ENCODE measurements at regions not wholly inside any gene's neighbourhood (a gene's known extent, or its start where the extent isn't known, plus 50 kb on each side); places are given as distances from the start of the nearest gene placed in this dataset.
"Not testable (repeated sequence)": the region's sequence is repeated elsewhere in the genome, so short reads cannot be mapped to it uniquely, and the experiment has no call there.

DNA sequence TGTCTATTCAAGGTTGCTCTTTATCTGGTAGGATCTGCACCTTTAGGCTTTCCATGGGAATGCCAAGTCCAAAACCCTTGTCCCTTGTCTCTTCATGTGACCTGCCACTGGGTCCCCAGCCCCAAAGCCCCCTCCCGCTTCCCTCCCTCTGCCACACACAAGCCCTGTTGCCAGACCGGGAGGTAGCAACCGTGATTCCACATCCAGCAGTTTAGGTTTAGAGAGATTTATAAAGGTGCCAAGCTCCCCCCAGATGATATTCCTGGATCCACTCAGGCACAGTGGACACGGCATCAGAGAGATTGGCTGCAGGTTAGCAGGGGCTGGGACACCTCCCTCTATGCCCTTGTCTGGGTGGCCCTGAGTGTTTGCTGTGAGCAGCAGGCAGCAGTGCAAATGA is 504.7 kb downstream of the CCDC171 start:
- no peak for DNase-seq

DNA sequence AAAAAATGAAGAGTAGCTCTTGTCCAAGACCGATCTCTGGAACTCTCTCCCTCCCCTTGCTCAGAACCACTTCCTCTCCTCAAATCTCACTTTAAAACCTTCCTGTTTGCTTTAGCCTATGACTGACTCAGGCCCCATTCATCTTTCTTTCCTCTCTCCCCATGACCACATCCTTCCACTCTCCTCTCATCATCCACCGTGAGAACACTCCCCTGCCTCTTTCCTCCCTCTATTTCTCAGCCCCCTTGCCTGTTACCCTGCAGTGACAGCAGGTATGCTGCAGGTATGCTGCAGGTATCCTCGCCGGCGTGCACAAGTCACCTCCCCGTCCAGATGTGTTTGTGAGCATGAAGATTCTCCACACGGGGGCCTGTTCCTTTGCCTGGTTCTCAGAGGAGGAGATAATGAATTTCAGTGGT is 505.3 kb downstream of the CCDC171 start:
- DNase-seq = peak; percentile 26

DNA sequence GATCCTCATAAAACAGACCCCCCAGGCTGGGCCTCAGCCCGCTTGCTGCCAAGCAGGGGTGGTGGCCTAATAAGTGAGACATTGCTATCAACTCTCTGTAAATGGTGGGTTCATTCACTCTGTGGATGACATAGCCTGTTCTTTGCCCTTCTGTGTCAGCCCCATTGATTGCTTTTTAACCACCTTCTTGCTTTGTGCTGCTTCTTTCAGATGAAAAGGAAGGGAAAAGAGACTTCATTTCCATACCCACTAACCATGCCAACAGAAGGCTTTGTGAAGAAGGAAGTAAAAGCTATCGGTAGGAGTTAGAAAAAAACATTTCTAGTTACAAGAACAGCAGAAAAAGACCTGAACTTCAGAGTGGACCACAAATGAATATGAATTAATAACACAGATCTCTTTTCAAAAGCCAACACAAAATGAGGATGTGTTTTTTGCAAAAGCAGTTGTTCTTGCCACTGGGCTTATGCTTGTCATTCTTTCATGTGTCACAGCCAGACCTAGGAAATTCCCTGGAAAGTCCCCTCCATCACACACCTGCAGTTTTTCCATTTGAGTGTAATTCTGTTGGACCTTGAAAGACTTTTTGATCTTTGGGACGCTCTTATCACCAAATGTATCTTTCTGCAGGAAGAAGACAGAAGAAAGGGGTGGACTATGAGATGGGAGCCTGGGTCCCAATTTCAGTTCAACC is 507.7 kb downstream of the CCDC171 start:
- no peak for DNase-seq

DNA sequence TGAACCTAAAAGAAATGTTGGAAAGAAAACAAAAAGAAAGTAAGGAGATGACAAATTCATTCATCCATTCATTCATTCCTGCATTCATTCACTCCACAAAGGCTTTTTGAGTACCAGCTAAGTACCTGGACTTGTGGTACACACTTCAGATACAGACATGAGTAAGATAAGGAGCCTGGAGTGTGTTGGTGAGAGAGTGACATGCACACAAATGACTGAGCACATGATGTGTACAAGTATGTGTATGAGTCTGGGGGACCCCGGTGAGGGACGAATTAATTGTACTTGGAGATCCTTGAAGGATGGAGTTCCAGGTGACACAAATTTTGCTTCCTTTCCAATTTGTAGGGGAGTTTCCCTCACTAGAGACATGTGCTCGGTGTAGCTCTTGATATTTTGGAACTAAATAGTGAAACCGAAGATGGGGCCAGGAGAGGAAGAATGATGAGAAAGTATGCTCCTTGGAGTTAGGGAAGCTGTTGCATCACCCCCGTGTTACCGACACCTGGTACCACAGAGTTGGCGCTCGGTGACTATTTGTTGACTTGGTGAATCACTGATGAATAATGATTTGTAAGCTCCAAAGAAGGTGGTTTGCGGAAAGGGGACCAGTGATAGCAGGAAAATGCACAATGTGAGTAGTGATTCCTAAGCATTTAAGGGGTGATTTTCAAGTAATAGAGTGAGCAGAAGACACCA is 509.8 kb downstream of the CCDC171 start:
- peak; percentile 35 for DNase-seq

DNA sequence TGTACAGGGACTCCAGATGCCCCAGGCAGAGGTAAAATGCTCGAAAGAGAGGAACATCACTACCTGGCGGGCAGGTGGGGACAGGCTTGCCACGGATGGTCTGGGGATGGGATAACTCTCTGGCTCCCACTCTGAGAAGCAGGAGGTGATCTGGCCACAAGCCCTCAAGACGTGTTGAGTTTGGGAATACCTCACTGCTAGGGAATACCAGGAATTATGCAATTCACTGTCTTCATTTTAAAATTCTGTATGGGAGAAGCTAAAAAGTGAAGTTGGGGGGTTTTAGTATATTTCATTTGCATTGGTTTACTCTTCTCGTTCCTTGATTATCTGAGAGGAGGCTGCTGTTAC is 510.4 kb downstream of the CCDC171 start:
- no peak for DNase-seq

DNA sequence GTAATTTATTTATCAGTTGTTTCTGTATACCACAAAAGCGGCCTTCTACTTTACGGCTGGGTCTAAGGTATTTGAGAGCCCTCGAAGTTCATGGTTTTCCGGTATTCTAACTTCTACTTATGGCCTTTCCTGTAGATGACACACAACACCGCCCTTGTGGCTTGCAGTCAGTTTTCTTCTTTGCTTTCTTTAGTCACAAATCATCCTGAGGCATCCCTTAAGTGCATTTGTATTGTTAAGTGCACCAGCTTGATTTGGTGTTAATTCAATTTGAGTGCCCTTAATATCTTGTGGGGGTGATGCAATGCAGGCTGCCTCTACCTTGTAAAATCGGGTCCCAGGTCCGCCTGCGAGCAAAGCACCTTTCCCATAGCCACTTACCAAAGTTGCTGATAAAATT is 511.9 kb downstream of the CCDC171 start:
- no peak for DNase-seq

DNA sequence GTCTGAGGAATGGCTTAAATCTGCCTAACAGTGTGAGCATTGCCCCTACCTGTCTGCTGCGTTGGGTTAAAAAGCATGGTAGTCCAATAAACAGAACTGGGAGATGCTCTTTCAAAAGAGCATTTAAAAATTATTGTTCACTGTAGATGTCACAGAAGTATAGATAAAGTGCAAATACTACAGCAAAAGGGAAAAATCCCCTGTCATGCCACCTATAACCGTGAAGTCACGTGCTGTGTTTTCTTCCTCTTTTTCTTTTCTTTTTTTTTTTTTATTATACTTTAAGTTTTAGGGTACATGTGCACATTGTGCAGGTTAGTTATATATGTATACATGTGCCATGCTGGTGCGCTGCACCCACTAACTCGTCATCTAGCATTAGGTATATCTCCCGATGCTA is 513.4 kb downstream of the CCDC171 start:
- not testable (repeated sequence) for DNase-seq

DNA sequence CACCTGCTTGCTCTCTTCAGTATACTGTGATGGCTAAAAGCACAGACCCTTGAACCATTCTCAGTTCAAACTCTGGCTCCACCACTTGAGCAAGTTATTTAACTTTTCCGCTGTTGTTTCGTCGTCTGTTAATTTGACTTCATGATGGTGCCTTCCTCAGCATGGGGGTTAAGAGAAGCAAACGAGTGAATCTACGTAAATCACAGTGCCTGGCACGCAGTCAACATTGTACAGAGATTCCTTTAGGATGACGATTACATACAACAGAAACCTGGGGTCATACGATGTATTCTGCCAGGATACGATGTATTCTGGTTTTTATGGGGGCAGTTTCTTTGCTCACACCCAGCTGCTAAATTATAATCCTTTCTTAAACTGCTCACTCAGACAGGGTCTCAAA is 515.6 kb downstream of the CCDC171 start:
- DNase-seq = no peak

DNA sequence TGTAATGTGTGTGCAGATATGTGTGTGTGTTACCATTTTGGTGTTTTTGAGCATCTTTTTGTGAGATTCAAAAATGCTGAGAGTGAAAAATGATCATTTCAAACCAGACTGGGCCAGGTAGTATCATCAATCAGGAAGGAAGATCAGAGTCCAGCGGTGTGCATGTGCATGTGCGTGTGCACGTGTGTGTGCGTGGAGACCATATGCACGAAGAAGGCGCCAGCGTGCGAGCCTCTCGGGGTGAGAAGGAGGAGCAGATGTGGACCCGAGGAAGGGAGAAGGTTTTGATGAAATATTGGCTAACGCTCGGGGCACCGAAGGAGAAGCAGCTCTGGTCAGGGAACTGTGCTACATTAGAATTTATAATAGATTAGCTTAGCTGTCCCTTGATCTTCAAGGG is 516.4 kb downstream of the CCDC171 start:
- DNase-seq = no peak

DNA sequence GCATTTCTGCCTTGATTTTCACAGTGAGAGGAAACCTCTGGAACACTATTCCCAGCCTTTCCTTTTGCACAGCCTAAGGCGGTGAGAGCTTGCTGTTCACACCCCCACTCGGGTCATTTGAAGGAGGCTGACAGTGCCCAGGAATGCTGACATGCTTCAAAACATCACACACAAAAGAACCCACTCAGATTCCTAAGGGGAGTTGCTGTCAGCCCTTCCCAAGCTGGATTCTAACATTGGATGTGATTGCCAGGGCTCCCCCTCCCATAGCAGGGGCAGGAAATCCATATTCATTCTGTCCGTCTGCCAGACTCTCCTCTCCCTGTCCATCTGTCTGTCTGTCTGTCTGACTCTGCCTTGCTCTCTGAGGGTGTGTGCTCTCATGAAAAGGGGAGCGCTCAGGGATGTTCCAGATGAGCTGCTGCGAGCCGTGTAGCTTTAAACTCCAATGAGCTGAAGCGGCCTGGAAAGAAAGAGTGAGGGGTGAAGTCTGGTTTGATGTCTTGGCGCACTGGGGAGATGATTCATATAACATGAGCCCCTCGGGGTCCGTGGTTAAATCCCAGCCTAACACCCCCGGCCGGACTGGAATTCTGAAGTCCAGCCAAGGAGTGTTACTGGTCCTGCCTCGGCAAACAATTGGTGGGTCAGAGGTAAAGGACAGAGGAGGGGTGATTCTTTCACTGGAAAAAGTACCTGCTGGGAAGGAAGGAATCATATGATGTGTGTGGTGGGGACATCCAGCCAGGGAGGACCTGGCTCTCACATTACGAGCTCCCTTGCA is 517.0 kb downstream of the CCDC171 start:
- DNase-seq = no peak

DNA sequence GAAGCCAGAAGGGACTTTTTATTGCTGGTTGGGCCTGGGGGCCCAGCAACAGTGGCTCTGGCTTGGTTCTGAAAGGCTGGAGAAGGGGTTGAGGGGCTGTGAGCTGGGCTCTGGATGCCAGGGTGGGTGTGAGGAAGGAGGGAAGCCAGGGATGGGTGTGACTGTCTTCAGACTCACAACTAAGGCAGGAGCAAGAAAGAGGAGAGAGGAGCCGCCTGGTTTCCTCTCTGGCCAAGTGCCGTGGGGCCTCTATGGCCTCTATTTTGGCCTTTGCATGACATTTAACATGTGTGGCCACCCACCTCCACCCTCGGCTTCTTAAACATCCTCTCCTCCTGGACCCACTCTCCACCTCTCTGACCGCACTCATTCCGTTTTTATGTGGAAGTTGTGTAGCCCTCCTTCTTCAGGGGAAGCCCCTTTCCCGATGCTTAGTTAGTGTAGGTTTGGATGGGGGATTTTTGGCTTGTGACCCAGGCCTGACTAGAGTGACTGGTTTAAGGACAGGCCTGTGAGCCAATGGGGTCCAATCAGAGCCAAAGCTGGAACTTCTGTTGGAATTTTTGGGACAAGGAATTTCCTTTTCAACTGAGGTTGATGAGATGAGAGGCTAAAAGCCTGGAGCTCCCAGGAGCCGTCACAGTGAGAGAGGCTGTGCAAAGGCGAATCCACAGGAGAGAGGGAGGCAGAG is 517.8 kb downstream of the CCDC171 start:
- no peak for DNase-seq

DNA sequence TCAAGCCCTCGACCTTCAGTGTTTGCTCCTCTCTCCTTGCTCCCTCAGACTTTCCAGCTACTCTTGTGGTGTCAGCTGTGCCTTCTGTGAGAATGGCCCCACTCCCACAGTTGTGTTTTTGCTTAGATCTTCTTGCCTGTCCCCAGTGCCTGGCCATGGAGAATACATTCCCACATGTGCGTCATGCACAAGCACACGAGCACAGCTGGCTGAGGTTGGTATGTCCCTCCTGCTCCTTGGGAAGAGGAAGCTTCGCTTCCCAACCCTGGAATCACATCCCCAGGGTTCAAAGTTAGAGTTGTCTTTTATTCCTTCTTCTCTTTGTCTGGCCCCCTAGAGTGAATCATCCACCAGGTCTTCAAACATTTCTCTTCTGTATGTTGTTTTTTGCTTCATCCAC is 518.6 kb downstream of the CCDC171 start:
- DNase-seq = no peak

DNA sequence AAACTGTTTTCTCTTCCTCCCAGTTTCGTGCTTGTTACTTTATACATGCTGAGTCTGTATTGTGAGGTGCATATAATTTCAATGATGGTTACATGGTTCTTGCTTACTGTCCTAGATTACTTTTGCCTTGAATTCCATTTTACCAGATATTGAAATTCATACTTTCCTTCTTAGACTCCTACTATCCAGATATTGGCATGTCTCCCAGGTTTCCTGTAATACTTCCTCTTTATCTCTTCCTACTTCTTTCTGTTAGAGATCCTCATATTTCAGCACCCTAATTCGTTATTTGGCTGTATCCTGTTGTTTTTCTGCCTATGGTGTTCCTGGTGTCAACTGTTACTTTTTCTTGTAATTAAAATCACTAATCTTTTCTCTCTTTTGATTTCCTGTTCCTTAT is 522.1 kb downstream of the CCDC171 start:
- no peak for DNase-seq

DNA sequence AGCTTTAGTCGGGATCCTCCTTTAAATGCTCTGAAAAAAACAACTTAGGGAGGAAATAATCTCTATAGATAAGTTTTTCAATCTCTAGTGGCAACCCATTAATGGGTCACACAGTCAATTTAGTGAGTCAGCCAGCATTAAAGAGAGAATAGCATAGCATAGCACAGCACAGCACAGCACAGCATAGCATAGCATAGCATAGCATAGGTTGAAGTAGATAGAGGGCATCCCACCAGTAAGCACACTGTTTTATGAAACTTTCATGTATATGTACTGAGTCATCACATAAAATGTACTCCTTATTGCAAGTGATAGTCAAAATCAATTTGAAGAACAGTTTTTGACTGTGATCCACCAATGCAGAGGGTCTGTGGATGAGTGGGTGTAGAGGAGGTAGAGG is 522.9 kb downstream of the CCDC171 start:
- no peak for DNase-seq

DNA sequence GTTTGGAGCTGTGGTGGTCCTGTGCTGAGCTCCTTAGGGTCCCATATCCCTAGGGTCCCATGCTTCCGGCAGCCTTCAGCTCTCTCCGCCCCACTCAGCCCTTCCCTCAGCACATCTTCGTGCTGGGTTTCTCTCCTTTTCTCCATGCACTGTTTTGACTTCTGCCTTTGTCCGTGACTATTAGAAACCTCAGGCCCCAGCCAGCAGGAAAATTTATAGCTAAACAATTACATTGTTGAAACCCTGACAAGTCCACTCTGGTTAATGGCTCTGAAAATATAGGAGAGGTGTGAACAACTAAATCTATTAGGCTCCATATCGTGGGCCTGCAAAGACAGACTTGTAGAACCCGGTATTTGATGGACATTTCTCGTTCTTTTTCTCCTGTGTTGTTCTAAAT is 523.7 kb downstream of the CCDC171 start:
- DNase-seq = no peak

DNA sequence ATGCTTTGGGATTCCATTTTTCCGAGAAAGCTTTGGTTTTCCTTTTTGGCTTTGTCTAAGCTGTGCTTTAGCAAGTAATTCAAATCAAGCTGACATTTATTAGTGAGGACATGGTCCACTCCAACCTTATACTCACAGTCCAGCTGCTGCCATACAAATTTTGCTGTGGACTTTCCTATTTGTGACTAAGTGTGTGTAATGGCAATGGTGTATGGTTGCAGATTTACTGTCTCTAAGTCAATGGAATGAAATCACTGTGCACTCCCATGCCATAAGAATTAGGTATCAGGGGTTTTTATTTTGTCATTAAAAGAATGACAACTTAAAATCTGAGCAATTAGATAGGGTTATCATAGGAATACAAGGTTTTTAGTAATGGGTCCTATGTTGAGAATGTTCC is 530.0 kb downstream of the CCDC171 start:
- no peak for DNase-seq

DNA sequence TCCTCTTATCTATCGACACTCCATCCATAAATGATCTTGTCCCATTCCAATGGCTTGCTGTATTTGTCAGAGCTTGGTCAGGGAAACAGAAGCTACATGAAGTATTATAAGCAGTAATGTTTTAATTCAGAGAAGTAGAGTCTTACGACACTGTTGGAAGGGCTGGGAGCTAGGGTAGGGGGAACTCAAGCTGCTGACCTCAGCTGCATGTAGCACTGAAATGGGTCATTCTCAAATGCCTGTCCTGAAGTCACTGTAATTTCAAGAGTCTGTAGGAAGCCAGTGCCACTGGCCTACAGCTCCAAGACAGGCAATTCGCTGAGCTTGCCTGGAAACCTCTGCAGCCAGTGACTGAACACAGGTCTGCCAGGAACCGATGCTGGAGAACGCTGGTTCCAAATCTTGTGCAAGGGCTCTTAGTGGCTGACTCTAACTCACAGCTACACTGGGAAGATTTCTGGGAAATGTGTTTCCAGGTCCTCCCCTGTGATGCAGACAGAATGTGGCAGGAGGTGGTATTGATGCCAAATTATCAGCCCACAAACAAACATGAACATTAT is 532.4 kb downstream of the CCDC171 start:
- DNase-seq = no peak

DNA sequence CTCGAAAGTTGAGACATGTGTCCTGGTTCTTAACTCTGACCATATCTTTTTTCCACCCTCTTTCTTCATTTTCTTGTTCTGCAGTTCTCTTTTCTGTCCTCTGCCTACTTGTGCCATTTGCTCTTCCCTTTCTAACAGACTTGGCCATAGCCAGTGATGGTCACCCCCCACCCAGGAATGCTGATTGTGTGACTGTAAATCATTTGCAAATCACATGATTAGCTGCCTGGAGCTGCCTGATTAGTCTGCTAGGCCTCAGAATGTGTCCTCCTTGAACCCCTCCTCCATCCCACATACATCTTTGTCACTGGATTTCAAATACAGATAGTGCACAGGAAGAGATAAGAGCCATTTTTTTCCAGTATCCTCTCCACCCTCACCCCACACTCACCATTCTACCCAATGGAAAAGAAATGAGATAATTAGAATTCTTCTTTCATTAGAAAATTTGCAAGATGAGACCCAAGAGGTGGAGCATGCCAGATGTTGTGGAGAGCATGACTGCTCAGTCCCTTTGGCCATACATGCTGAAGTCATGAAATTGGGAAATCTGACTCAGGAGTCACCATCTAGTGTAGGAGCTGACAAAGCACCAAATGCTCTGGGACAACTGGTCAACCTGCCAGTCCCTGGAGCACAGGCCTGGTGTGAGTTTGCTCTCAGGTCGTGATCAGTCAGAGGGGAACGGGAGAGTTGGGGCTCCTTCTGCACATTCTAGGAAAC is 538.2 kb downstream of the CCDC171 start:
- no peak for DNase-seq

DNA sequence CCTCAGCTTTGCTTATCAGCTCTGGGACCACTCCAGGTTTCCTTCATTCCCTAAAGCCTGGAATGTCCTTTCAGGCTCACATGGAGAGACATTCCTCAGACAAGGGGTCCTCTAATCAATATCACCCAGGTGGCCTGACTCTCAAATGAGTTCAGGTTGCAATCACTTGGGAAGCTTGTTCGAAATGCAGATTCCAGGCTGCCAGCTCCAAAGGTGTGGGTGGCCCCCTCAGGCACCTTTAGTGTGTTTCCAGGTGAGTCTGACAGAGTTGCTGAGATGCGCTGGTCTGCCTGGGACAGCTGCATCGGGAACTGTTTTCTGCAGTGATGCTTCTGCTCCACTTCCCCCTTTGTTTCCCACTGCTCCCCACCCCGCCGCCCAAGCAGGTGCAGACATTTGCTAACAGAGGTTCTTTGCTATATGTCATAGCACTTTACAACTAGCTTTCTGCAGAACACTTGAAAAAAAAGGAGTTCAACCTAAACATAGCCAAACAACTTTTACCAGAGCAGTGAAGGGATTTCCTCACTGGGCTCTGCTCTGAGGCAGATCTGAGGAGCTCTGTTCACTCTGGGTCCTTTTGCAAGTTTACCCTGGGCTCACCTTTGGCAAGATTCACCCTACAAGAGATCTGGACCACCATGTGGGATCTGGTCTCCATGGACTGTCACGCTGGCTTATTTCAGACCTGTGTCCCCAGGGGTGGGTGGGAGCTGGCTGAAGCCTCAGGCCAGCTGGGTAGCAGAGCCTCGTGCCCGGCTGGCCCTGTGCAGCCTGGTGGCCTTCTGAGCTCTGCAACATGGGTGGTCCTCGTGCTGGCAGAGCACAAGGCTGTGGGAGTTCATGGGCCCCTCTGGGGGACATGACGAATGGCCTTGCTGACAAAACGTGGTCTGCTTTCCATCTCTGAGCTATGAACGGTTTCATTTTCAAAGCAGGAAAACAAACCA is 539.6 kb downstream of the CCDC171 start:
- DNase-seq = no peak

DNA sequence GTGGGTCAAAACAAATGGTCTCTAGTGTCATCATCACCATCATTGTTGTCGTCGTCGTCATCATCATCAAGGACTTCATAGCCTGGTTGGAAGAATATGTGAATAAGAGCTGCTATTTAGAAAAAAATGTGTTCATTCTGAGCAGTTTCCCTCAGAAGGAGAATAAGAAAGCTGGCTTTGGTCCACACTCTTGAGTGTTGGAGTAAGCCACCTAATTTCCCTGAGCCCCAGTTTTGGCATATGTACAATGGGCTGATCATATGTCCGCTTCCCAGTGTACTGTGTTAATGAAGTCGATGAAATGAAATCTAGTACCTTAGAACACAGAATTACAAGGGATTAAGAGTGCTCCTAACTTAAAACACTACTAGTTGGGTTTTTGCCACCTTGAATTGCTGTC is 545.5 kb downstream of the CCDC171 start:
- no peak for DNase-seq

All from stimulated activated CD8-positive, alpha-beta memory T cell treated with anti-CD3 and anti-CD28 coated beads, Interleukin-4, amount 100 ng/mL, for 48 hours (primary cell).